ENCODE measurements at regions not wholly inside any gene's neighbourhood (a gene's known extent, or its start where the extent isn't known, plus 50 kb on each side); places are given as distances from the start of the nearest gene placed in this dataset.

- no peak for TF ChIP-seq CTCF (IDR thresholded peaks at IDR 0.05; ENCODE audit: low read depth, low read length, poor library complexity, severe bottlenecking)
- TF ChIP-seq EZH2phosphoT487 (IDR thresholded peaks at IDR 0.05; ENCODE audit: borderline replicate concordance, low read length): no peak
Measured at GRCh38 chr9:99486684-99487083, 264.6 kb downstream of the SEC61B start.

Data from DOHH2 (cell line).